ENCODE measurements at regions not wholly inside any gene's neighbourhood (a gene's known extent, or its start where the extent isn't known, plus 50 kb on each side); places are given as distances from the start of the nearest gene placed in this dataset.

DNA sequence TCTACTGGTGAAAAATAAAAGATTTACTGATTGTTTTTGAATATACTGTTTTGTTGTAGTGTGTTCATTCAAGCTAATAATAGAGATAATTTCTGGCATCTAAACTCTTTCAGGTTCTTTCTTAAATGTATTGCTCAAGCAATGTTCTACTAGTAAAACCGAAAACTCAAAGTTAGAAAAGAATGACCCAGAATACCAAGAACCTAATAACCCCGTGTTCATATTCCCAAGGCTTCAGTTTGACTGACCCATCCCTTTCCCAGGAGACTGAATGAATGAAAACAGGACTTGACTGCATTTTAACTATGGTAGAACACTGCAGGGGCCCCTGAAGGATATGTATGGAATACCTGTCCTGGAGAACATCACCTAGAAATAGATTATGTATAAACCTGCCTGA, 375.3 kb downstream of the MAFB start:
- Histone ChIP-seq H3K27ac (ENCODE audit: low read depth, low read length) (no peak overlapping the region), H3K9ac (ENCODE audit: low read length) (no peak overlapping the region), H3K36me3 (ENCODE audit: control insufficient read depth, insufficient read depth, low read length) (no peaks in the 10 kb centered on the region), H3K4me3 (ENCODE audit: low read length) (no peak overlapping the region), H3K4me1 (ENCODE audit: control insufficient read depth, insufficient read depth, low read length) (no peaks in the 10 kb centered on the region), H3K27me3 (ENCODE audit: control insufficient read depth, insufficient read depth, low read length) (no peaks in the 10 kb centered on the region)

DNA sequence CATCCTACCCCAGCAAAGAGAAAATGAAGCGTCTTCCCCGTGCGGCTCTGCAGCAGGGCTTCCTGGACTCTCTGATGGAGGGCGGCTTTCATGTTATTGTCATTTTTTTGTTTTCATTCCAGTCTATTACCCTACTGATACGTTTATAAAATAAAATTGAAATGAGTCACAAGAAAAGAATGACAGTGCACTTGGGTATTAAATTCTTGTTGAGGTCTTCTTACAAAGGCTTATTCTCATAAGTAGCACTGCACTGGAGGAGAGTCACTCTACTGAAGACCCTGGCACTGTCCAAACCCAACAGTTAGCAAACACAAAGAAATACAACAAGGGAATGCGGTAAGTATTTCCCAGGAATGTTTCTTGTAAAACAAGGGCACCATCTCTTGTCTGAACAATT, 379.3 kb downstream of the MAFB start:
- H3K4me1 ChIP-seq (ENCODE audit: control insufficient read depth, insufficient read depth, low read length) = no peaks in the 10 kb centered on the region
- no peaks in the 10 kb centered on the region for H3K27me3 ChIP-seq (ENCODE audit: control insufficient read depth, insufficient read depth, low read length)
- no peak overlapping the region for H3K4me3 ChIP-seq (ENCODE audit: low read length)
- no peak overlapping the region for H3K9ac ChIP-seq (ENCODE audit: low read length)
- H3K27ac ChIP-seq (ENCODE audit: low read depth, low read length) = no peak overlapping the region
- no peaks in the 10 kb centered on the region for H3K36me3 ChIP-seq (ENCODE audit: control insufficient read depth, insufficient read depth, low read length)

DNA sequence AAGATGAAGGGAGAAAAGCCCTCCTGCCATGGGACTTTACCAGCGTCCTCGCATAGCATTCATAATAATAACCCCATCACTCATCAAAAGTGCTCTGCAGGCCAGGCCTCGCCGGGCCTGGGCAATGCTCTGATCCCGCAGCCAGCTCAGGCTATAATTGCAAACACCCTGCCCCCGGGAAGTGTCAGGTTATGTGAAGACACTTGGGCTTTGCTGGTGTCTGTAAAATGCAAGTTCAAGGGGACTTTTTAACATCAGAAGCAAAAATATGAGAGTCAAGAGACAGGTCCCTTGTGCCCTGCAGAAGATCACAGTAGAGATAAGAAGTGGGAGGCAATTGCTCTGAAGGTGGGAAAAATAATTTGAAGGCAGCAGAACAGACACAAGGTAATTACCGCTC, 381.0 kb downstream of the MAFB start:
- no peaks in the 10 kb centered on the region for H3K27me3 ChIP-seq (ENCODE audit: control insufficient read depth, insufficient read depth, low read length)
- no peak overlapping the region for H3K27ac ChIP-seq (ENCODE audit: low read depth, low read length)
- H3K9ac ChIP-seq (ENCODE audit: low read length) = no peak overlapping the region
- no peak overlapping the region for H3K4me3 ChIP-seq (ENCODE audit: low read length)
- no peaks in the 10 kb centered on the region for H3K36me3 ChIP-seq (ENCODE audit: control insufficient read depth, insufficient read depth, low read length)
- no peaks in the 10 kb centered on the region for H3K4me1 ChIP-seq (ENCODE audit: control insufficient read depth, insufficient read depth, low read length)

- H3K36me3 ChIP-seq (ENCODE audit: control insufficient read depth, insufficient read depth, low read length) = no peaks in the 10 kb centered on the region
- H3K27ac ChIP-seq (ENCODE audit: low read depth, low read length) = no peak overlapping the region
- no peak overlapping the region for H3K4me3 ChIP-seq (ENCODE audit: low read length)
- no peaks in the 10 kb centered on the region for H3K4me1 ChIP-seq (ENCODE audit: control insufficient read depth, insufficient read depth, low read length)
- no peaks in the 10 kb centered on the region for H3K27me3 ChIP-seq (ENCODE audit: control insufficient read depth, insufficient read depth, low read length)
- no peak overlapping the region for H3K9ac ChIP-seq (ENCODE audit: low read length)
These were observed 381.8 kb downstream of the MAFB start for GRCh38 chr20:40307268-40307667.

- no peaks in the 10 kb centered on the region for H3K4me1 ChIP-seq (ENCODE audit: control insufficient read depth, insufficient read depth, low read length)
- H3K27me3 ChIP-seq (ENCODE audit: control insufficient read depth, insufficient read depth, low read length) = no peaks in the 10 kb centered on the region
- H3K27ac ChIP-seq (ENCODE audit: low read depth, low read length) = no peak overlapping the region
- no peak overlapping the region for H3K9ac ChIP-seq (ENCODE audit: low read length)
- no peak overlapping the region for H3K4me3 ChIP-seq (ENCODE audit: low read length)
- no peaks in the 10 kb centered on the region for H3K36me3 ChIP-seq (ENCODE audit: control insufficient read depth, insufficient read depth, low read length)
These were observed 383.7 kb downstream of the MAFB start for GRCh38 chr20:40305303-40305702.

- H3K27ac ChIP-seq (ENCODE audit: low read depth, low read length) = no peak overlapping the region
- H3K36me3 ChIP-seq (ENCODE audit: control insufficient read depth, insufficient read depth, low read length) = no peaks in the 10 kb centered on the region
- H3K4me3 ChIP-seq (ENCODE audit: low read length) = no peak overlapping the region
- H3K4me1 ChIP-seq (ENCODE audit: control insufficient read depth, insufficient read depth, low read length) = no peaks in the 10 kb centered on the region
- H3K9ac ChIP-seq (ENCODE audit: low read length) = no peak overlapping the region
- no peaks in the 10 kb centered on the region for H3K27me3 ChIP-seq (ENCODE audit: control insufficient read depth, insufficient read depth, low read length)
These were observed 384.9 kb downstream of the MAFB start for GRCh38 chr20:40304119-40304613.

DNA sequence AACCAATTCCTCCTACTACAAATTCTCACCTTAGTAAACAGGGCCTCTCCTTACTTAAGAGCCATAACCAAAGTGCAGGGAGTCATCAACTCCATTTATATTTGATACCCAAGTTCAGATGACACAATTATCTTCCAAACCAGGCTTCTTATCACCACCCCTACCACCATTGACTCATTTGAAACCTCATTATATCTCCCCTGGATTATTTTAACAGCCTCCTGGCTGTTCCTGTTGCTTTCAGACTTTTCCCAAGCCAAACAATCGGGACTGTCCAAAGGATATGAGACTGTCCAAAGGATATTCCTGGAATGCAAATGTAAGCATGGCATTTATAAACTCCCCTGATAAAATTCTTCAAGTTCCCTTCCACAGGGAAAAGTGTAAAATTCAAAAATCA, 394.3 kb downstream of the MAFB start:
- H3K9ac ChIP-seq (ENCODE audit: low read length) = no peak overlapping the region
- no peaks in the 10 kb centered on the region for H3K4me1 ChIP-seq (ENCODE audit: control insufficient read depth, insufficient read depth, low read length)
- no peaks in the 10 kb centered on the region for H3K27me3 ChIP-seq (ENCODE audit: control insufficient read depth, insufficient read depth, low read length)
- H3K27ac ChIP-seq (ENCODE audit: low read depth, low read length) = no peak overlapping the region
- H3K36me3 ChIP-seq (ENCODE audit: control insufficient read depth, insufficient read depth, low read length) = no peaks in the 10 kb centered on the region
- H3K4me3 ChIP-seq (ENCODE audit: low read length) = no peak overlapping the region

DNA sequence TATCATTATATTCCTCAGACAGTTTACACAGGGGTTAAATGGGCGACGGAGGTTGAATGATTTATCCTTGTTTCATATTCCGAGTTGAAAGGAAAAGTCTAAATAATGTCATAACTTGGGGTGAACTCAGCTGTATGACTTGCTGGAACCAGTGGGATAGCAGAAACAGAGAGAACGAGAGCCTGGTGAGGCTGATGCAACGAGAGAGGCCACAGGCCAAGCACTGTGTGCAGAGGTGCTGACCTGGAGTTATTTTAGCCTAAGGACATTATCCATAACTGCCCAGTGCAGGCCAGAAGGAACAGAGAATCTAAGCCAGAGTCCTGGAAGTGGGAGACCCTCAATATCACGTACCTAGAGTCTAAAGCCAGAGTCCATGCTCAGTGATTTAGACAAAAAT, 394.9 kb downstream of the MAFB start:
- H3K36me3 ChIP-seq (ENCODE audit: control insufficient read depth, insufficient read depth, low read length) = no peaks in the 10 kb centered on the region
- no peak overlapping the region for H3K27ac ChIP-seq (ENCODE audit: low read depth, low read length)
- no peaks in the 10 kb centered on the region for H3K4me1 ChIP-seq (ENCODE audit: control insufficient read depth, insufficient read depth, low read length)
- H3K27me3 ChIP-seq (ENCODE audit: control insufficient read depth, insufficient read depth, low read length) = no peaks in the 10 kb centered on the region
- no peak overlapping the region for H3K9ac ChIP-seq (ENCODE audit: low read length)
- no peak overlapping the region for H3K4me3 ChIP-seq (ENCODE audit: low read length)

- no peaks in the 10 kb centered on the region for H3K4me1 ChIP-seq (ENCODE audit: control insufficient read depth, insufficient read depth, low read length)
- H3K9ac ChIP-seq (ENCODE audit: low read length) = no peak overlapping the region
- H3K27me3 ChIP-seq (ENCODE audit: control insufficient read depth, insufficient read depth, low read length) = no peaks in the 10 kb centered on the region
- no peak overlapping the region for H3K4me3 ChIP-seq (ENCODE audit: low read length)
- no peaks in the 10 kb centered on the region for H3K36me3 ChIP-seq (ENCODE audit: control insufficient read depth, insufficient read depth, low read length)
- no peak overlapping the region for H3K27ac ChIP-seq (ENCODE audit: low read depth, low read length)
These were observed 395.3 kb downstream of the MAFB start for GRCh38 chr20:40293740-40294139.

DNA sequence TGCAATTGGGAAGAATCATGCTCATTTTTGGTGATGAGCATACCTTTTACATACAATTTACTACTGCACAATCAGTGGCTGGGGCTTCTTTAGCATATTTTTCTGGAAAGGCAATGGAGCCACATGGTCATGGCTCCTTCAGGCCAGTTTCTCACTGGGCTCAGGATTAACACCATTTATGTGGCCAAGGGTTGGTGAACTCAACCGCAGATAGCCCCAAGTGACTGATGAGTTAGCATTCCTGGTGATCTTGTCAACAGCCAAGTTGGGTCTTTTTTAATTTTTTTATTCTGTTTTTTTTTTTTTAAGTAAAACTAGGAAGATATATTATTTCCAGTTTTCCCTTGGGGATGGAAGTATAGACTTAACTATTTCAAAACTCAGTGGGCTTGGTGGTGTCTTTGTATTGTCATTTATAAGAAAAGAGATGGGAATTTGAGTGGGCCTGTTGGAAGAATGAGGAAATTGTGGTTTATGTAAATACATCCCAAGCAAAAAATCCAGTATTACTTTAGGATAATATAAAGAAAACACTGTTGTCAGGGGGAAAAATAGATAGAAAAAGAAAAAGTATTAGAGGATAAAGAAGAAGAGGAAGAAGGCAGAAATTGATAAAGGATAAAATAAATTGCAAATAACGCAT, 397.4 kb downstream of the MAFB start:
- Histone ChIP-seq H3K27ac (ENCODE audit: low read depth, low read length) (no peak overlapping the region), H3K4me3 (ENCODE audit: low read length) (no peak overlapping the region), H3K4me1 (ENCODE audit: control insufficient read depth, insufficient read depth, low read length) (peaks cover 2% of the 10 kb centered on the region), H3K27me3 (ENCODE audit: control insufficient read depth, insufficient read depth, low read length) (no peaks in the 10 kb centered on the region), H3K36me3 (ENCODE audit: control insufficient read depth, insufficient read depth, low read length) (no peaks in the 10 kb centered on the region), H3K9ac (ENCODE audit: low read length) (no peak overlapping the region)

DNA sequence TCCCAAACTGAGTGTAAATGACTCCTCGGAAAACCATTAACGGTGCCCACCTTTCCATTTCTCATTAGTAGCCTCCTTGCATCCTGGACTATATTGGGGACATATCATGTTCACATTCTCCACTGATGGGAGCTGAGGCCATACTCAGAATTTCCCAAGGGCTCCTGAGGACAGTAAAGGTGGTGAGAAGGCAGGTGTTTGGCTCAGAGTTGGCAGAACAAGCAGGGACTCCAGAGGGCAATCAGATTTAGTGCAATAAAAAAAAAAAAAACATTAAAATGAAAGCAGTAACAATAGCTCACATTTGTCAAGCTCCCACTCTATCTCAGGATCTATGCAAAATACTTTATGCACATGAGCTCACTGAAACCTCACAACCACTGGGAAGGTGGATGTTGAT, 401.4 kb downstream of the MAFB start:
- H3K4me3 ChIP-seq (ENCODE audit: low read length) = no peak overlapping the region
- peak overlapping the region; percentile 64 for H3K27ac ChIP-seq (ENCODE audit: low read depth, low read length)
- peaks cover 5% of the 10 kb centered on the region for H3K4me1 ChIP-seq (ENCODE audit: control insufficient read depth, insufficient read depth, low read length)
- no peaks in the 10 kb centered on the region for H3K36me3 ChIP-seq (ENCODE audit: control insufficient read depth, insufficient read depth, low read length)
- H3K27me3 ChIP-seq (ENCODE audit: control insufficient read depth, insufficient read depth, low read length) = no peaks in the 10 kb centered on the region
- no peak overlapping the region for H3K9ac ChIP-seq (ENCODE audit: low read length)

GRCh38 chr20:40286975-40287531, 402.0 kb downstream of the MAFB start:
- no peaks in the 10 kb centered on the region for H3K27me3 ChIP-seq (ENCODE audit: control insufficient read depth, insufficient read depth, low read length)
- no peaks in the 10 kb centered on the region for H3K36me3 ChIP-seq (ENCODE audit: control insufficient read depth, insufficient read depth, low read length)
- H3K27ac ChIP-seq (ENCODE audit: low read depth, low read length) = peak overlapping the region; percentile 64
- no peak overlapping the region for H3K9ac ChIP-seq (ENCODE audit: low read length)
- no peak overlapping the region for H3K4me3 ChIP-seq (ENCODE audit: low read length)
- H3K4me1 ChIP-seq (ENCODE audit: control insufficient read depth, insufficient read depth, low read length) = peaks cover 5% of the 10 kb centered on the region

- Histone ChIP-seq H3K27ac (ENCODE audit: low read depth, low read length) (no peak overlapping the region), H3K9ac (ENCODE audit: low read length) (no peak overlapping the region), H3K4me3 (ENCODE audit: low read length) (no peak overlapping the region), H3K4me1 (ENCODE audit: control insufficient read depth, insufficient read depth, low read length) (peaks cover 5% of the 10 kb centered on the region), H3K27me3 (ENCODE audit: control insufficient read depth, insufficient read depth, low read length) (no peaks in the 10 kb centered on the region), H3K36me3 (ENCODE audit: control insufficient read depth, insufficient read depth, low read length) (no peaks in the 10 kb centered on the region)
These were observed 404.4 kb downstream of the MAFB start for GRCh38 chr20:40284611-40285010.

All from rectal smooth muscle tissue (tissue), 1 donor.